Spleen (tissue), 11 donors: ENCODE measurements at regions not wholly inside any gene's neighbourhood (a gene's known extent, or its start where the extent isn't known, plus 50 kb on each side); places are given as distances from the start of the nearest gene placed in this dataset.
"Not testable (repeated sequence)": the region's sequence is repeated elsewhere in the genome, so short reads cannot be mapped to it uniquely, and the experiment has no call there.

Experiments used
- DNase-seq: peaks from one replicate; pipeline ENCODE4 v3.0.0-alpha.2; 2020
- H3K27ac ChIP-seq, 8 donors: fragments of 200-600 bp; sonication (generic) in 7 of 8; 1 replicate in 4 of 8; 2 replicates in 4 of 8; pipeline versions ENCODE4 v1.5.0 to v1.8.0; 2016 to 2021; ENCODE audit warnings: inconsistent platforms in 4 of 8, mild to moderate bottlenecking in 4 of 8, moderate library complexity in 1 of 8
- H3K27me3 ChIP-seq, 7 donors: fragments of 200-600 bp; sonication (generic) in 6 of 7; replicated peaks in 1 of 7; 1 replicate in 4 of 7; 2 replicates in 3 of 7; pipeline versions ENCODE4 v1.5.0 to v1.8.0; 2016 to 2021; ENCODE audit warnings: inconsistent platforms in 3 of 7, mild to moderate bottlenecking in 1 of 7
- H3K36me3 ChIP-seq, 6 donors: fragments of 200-600 bp; sonication (generic) in 5 of 6; 1 replicate in 4 of 6; 2 replicates in 2 of 6; pipeline versions ENCODE4 v1.5.0 to v1.8.0; 2016 to 2021; ENCODE audit warnings: inconsistent platforms in 2 of 6
- H3K4me1 ChIP-seq, 6 donors: fragments of 200-600 bp; sonication (generic) in 5 of 6; 1 replicate in 3 of 6; 2 replicates in 3 of 6; pipeline versions ENCODE4 v1.5.0 to v1.8.0; 2016 to 2021; ENCODE audit warnings: inconsistent platforms in 3 of 6
- H3K4me3 ChIP-seq, 8 donors: fragments of 200-600 bp; sonication (generic) in 7 of 8; 1 replicate in 4 of 8; 2 replicates in 4 of 8; pipeline versions ENCODE4 v1.5.0 to v1.8.0; 2016 to 2021; ENCODE audit warnings: inconsistent platforms in 4 of 8, mild to moderate bottlenecking in 4 of 8, moderate library complexity in 2 of 8
- H3K9me3 ChIP-seq, 8 donors: fragments of 200-600 bp; sonication (generic) in 7 of 8; 1 replicate in 4 of 8; 2 replicates in 4 of 8; pipeline versions ENCODE4 v1.5.0 to v1.8.0; 2016 to 2021; ENCODE audit warnings: inconsistent platforms in 4 of 8
- POLR2A ChIP-seq, 3 donors: fragments of 450-650 bp; IDR thresholded peaks; one replicate each; pipeline ENCODE4 v1.5.1; 2017; ENCODE audit warnings: antibody characterized with exemption in 3 of 3, mild to moderate bottlenecking in 1 of 3
- POLR2AphosphoS5 ChIP-seq, 3 donors: sonication (generic); formaldehyde crosslinking; IDR thresholded peaks; one replicate each; pipeline ENCODE4 v1.5.1; 2017; ENCODE audit warnings: antibody characterized with exemption in 3 of 3
- WGBS, 5 donors: extraction: QIAGEN DNeasy Blood & Tissue Kit in 3 of 5; methylation state at CpG; one replicate each; pipeline versions ENCODE4 v1.1.5 to v1.1.7; 2013 to 2018; 5-methylcytosine and 5-hydroxymethylcytosine counted together
- intact Hi-C: fragments of 100-400 bp; cut with DNase I; formaldehyde crosslinking; loops from one replicate; pipeline ENCODE4 v1.15.0; 2023; ENCODE audit warnings: low total_unique reads
- TF ChIP-seq, protein P1 (sequence below), 11 experiments: fragments of 200-600 bp in 7 of 11; fragments of 450-650 bp in 4 of 11; sonication (generic) in 4 of 11; IDR thresholded peaks in 8 of 11; conservative IDR thresholded peaks in 3 of 11; 1 replicate in 7 of 11; 2 replicates in 4 of 11; pipeline versions ENCODE4 v1.4.0 to v1.8.0; 2016 to 2021; ENCODE audit warnings: antibody characterized with exemption in 11 of 11, inconsistent platforms in 4 of 11, mild to moderate bottlenecking in 1 of 11
- donor health status: healthy with polysubstance abuse.
- donor health status: DM: no; HTN: no; CAD: no; lungs with moderate emphysema.
- donor health status: DM: no; HTN: no; CAD: no.
- donor health status: Bipolar disorder and iron deficiency.
- donor health status: healthy.
- donor health status: DM: no; HTN: no; CAD: no.
- donor health status: DM: yes; HTN: yes; CAD: no.

DNA sequence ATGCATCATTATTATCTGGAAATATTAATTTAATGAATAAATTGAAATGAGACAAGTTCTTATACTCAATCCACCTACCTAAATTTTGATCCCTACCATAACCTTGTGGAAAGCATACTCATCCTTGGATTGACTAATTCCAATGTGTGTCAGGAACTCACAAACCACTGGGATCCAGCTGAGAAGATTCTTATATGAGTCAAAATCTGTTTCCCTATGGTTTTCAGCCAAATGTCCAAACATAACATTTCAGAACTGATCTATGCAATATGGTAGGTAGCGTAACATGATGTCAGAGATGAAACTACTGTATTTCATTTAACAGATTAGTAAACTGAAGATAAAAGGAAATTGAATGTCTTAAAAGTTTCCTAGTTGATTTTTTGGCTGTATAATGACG, 250.0 kb downstream of the PLOD2 start:
- TF ChIP-seq POLR2A (IDR thresholded peaks at IDR 0.05): no peak
- TF ChIP-seq, protein P1, sequence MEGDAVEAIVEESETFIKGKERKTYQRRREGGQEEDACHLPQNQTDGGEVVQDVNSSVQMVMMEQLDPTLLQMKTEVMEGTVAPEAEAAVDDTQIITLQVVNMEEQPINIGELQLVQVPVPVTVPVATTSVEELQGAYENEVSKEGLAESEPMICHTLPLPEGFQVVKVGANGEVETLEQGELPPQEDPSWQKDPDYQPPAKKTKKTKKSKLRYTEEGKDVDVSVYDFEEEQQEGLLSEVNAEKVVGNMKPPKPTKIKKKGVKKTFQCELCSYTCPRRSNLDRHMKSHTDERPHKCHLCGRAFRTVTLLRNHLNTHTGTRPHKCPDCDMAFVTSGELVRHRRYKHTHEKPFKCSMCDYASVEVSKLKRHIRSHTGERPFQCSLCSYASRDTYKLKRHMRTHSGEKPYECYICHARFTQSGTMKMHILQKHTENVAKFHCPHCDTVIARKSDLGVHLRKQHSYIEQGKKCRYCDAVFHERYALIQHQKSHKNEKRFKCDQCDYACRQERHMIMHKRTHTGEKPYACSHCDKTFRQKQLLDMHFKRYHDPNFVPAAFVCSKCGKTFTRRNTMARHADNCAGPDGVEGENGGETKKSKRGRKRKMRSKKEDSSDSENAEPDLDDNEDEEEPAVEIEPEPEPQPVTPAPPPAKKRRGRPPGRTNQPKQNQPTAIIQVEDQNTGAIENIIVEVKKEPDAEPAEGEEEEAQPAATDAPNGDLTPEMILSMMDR (IDR thresholded peaks at IDR 0.05 in 8 of 11, conservative IDR thresholded peaks at IDR 0.05 in 3 of 11): no peak
- no peak for TF ChIP-seq POLR2AphosphoS5 (IDR thresholded peaks at IDR 0.05)
- intact Hi-C loops: no loop called here
- Histone ChIP-seq H3K27me3 (no peaks in the 10 kb centered on the region), H3K9me3 (peaks cover 0 to 6% (median 0%) of the 10 kb centered on the region in 8 donors), H3K36me3 (no peaks in the 10 kb centered on the region), H3K4me3 (no peak overlapping the region), H3K27ac (no peak overlapping the region), H3K4me1 (no peaks in the 10 kb centered on the region)
- WGBS, 5 donors: 46 to 85% (median 69%) methylated on average over 2 of the region's 2 CpGs
- no peak for DNase-seq

DNA sequence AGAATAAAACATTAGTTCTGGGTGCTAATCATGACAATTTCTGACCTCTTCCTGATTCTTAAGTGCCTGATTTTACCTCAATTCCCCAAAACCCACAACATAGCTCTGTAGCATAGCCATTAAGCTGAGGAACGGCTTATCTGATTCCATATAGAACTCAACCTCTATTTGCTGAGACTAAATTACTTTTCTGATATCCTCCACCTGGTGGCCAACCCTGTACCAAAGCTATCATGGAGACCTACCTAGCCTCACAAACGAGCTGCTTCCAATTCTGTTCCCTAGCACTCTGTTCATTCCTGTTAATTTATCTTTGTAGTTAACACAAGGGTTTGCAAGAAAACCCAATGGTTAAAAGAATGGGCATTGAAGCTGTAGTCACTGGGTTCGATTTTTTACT, 245.2 kb downstream of the PLOD2 start:
- Histone ChIP-seq H3K27ac (no peak overlapping the region), H3K9me3 (peaks cover 0 to 19% (median 2%) of the 10 kb centered on the region in 8 donors), H3K4me3 (no peak overlapping the region), H3K27me3 (no peaks in the 10 kb centered on the region), H3K4me1 (no peaks in the 10 kb centered on the region), H3K36me3 (no peaks in the 10 kb centered on the region)
- intact Hi-C loops: no loop called here
- DNase-seq: no peak
- WGBS, 5 donors: 57 to 72% (median 61%) methylated on average over 3 of the region's 3 CpGs
- no peak for TF ChIP-seq POLR2AphosphoS5 (IDR thresholded peaks at IDR 0.05)
- TF ChIP-seq, protein P1 (IDR thresholded peaks at IDR 0.05 in 8 of 11, conservative IDR thresholded peaks at IDR 0.05 in 3 of 11): no peak
- TF ChIP-seq POLR2A (IDR thresholded peaks at IDR 0.05): no peak

DNA sequence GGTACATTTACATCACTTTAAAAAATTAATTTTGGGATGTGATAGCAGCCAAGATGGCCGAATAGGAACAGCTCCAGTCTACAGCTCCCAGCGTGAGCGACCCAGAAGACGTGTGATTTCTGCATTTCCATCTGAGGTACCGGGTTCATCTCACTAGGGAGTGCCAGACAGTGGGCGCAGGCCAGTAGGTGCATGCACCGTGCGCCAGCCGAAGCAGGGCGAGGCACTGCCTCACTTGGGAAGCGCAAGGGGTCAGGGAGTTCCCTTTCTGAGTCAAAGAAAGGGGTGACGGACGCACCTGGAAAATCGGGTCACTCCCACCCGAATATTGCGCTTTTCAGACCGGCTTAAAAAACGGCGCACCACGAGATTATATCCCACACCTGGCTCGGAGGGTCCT, 233.2 kb downstream of the PLOD2 start:
- H3K4me1 ChIP-seq, H3K27me3 ChIP-seq, H3K9me3 ChIP-seq, H3K27ac ChIP-seq, intact Hi-C loops, H3K36me3 ChIP-seq, H3K4me3 ChIP-seq, DNase-seq: not testable (repeated sequence)
- 86 to 91% (median 90%) methylated on average over 10 to 13 of the region's 21 CpGs; no CpG with 5 or more reads in 1 of the 5 donors for WGBS, 5 donors

DNA sequence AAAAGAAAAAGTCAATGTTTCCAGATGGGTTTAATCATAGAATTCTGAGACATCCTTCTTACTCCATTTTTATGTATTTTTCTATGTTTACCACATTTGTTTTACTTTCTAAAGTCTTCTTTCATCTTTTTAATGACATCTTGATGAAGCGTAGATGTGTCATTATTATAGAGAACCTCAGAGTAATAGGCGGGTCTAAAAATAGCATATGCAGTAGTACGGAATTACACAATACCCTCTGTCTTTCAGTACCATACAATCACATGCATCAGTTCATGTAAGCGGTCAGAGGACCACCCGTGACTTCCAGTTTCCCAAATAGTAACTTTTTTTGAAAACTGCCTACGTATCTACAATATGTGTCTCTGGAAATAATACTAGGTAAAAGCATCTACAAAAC, 224.0 kb downstream of the PLOD2 start:
- intact Hi-C loops: no loop called here

More for the DNA sequence above, 224.0 kb downstream of the PLOD2 start:
- no peak for DNase-seq
- no peaks in the 10 kb centered on the region for H3K4me1 ChIP-seq
- no peaks in the 10 kb centered on the region for H3K27me3 ChIP-seq
- H3K36me3 ChIP-seq: no peaks in the 10 kb centered on the region
- peaks cover 0 to 10% (median 2%) of the 10 kb centered on the region in 8 donors for H3K9me3 ChIP-seq
- TF ChIP-seq, protein P1 (IDR thresholded peaks at IDR 0.05 in 8 of 11, conservative IDR thresholded peaks at IDR 0.05 in 3 of 11): no peak
- TF ChIP-seq POLR2A (IDR thresholded peaks at IDR 0.05) (no peak), POLR2AphosphoS5 (IDR thresholded peaks at IDR 0.05) (no peak)
- 76 to 85% (median 81%) methylated on average over 6 of the region's 6 CpGs for WGBS, 5 donors
- no peak overlapping the region for H3K27ac ChIP-seq
- H3K4me3 ChIP-seq: no peak overlapping the region
